Upper lobe of left lung (tissue), 4 donors: ENCODE measurements at regions not wholly inside any gene's neighbourhood (a gene's known extent, or its start where the extent isn't known, plus 50 kb on each side); places are given as distances from the start of the nearest gene placed in this dataset.

Source experiments
- POLR2A ChIP-seq, 4 donors: fragments of 450-650 bp; IDR thresholded peaks; one replicate each; pipeline ENCODE4 v1.5.1; 2016 to 2017; ENCODE audit warnings: antibody characterized with exemption in 4 of 4, mild to moderate bottlenecking in 2 of 4
- POLR2AphosphoS5 ChIP-seq, 2 donors: sonication (generic); formaldehyde crosslinking; IDR thresholded peaks; one replicate each; pipeline ENCODE4 v1.5.1; 2017; ENCODE audit warnings: antibody characterized with exemption in 2 of 2

- TF ChIP-seq POLR2AphosphoS5 (IDR thresholded peaks at IDR 0.05): no peak
- no peak for TF ChIP-seq POLR2A (IDR thresholded peaks at IDR 0.05)
These were observed 344.2 kb downstream of the HDGFL1 start for GRCh38 chr6:22913612-22914011.
